Adrenal gland (tissue), 9 donors: ENCODE measurements at regions not wholly inside any gene's neighbourhood (a gene's known extent, or its start where the extent isn't known, plus 50 kb on each side); places are given as distances from the start of the nearest gene placed in this dataset.

ENCODE experiments used
- DNase-seq, 7 donors: peaks; one replicate each; pipeline ENCODE4 v3.0.0-alpha.2; 2019 to 2020
- H3K27ac ChIP-seq, 5 donors: fragments of 200-600 bp; sonication (generic) in 4 of 5; 1 replicate in 3 of 5; 2 replicates in 2 of 5; pipeline versions ENCODE4 v1.5.1 to v1.8.0; 2016 to 2020; ENCODE audit warnings: mild to moderate bottlenecking in 1 of 5
- H3K27me3 ChIP-seq: fragments of 200-600 bp; 2 replicates; pipeline ENCODE4 v1.8.0; 2021
- H3K36me3 ChIP-seq, 2 donors: fragments of 200-600 bp; replicated peaks in 1 of 2; 1 replicate in 1 of 2; 2 replicates in 1 of 2; pipeline versions ENCODE4 v1.5.1 to v1.8.0; 2018 to 2022
- H3K4me1 ChIP-seq, 2 donors: fragments of 200-600 bp; replicated peaks in 1 of 2; 1 replicate in 1 of 2; 2 replicates in 1 of 2; pipeline versions ENCODE4 v1.5.1 to v1.8.0; 2018 to 2021
- H3K4me3 ChIP-seq, 4 donors: fragments of 200-600 bp; sonication (generic) in 3 of 4; one replicate each; pipeline ENCODE4 v1.5.1; 2016 to 2018
- H3K9me3 ChIP-seq, 3 donors: fragments of 200-600 bp; sonication (generic) in 1 of 3; replicated peaks in 1 of 3; 1 replicate in 2 of 3; 2 replicates in 1 of 3; pipeline versions ENCODE4 v1.5.1 to v1.8.0; 2016 to 2021
- CTCF ChIP-seq, 6 experiments: fragments of 450-650 bp in 4 of 6; fragments of 200-600 bp in 2 of 6; sonication (generic) in 1 of 6; IDR thresholded peaks; 1 replicate in 5 of 6; 2 replicates in 1 of 6; pipeline versions ENCODE4 v1.5.1 to v1.8.0; 2016 to 2021; ENCODE audit warnings: antibody characterized with exemption in 6 of 6, mild to moderate bottlenecking in 2 of 6, moderate library complexity in 1 of 6
- POLR2A ChIP-seq, 2 donors: fragments of 450-650 bp; IDR thresholded peaks; one replicate each; pipeline ENCODE4 v1.6.1; 2017; ENCODE audit warnings: antibody characterized with exemption in 2 of 2, mild to moderate bottlenecking in 2 of 2, moderate library complexity in 1 of 2
- WGBS, 4 donors: extraction: QIAGEN DNeasy Blood & Tissue Kit in 2 of 4; methylation state at CpG; one replicate each; pipeline versions ENCODE4 v1.1.5 to v1.1.7; 2013 to 2017; 5-methylcytosine and 5-hydroxymethylcytosine counted together
- intact Hi-C, 2 donors: fragments of 100-400 bp; cut with DNase I; formaldehyde crosslinking; loops; one replicate each; pipeline versions ENCODE4 v1.14.1 to v1.15.0; 2022 to 2023
- donor health status: healthy with polysubstance abuse.
- donor health status: Bipolar disorder and iron deficiency.
- donor health status: DM: yes; HTN: yes; CAD: no.
- donor health status: DM: no; HTN: no; CAD: no.
- donor health status: DM: no; HTN: no; CAD: no.

GRCh38 chr4:188246488-188246887 is 107.2 kb downstream of the TRIML1 start:
- Histone ChIP-seq H3K27me3 (no peaks in the 10 kb centered on the region), H3K27ac (no peak overlapping the region), H3K4me3 (no peak overlapping the region), H3K9me3 (no peaks in the 10 kb centered on the region), H3K4me1 (no peaks in the 10 kb centered on the region), H3K36me3 (no peaks in the 10 kb centered on the region)
- no peak for DNase-seq
- intact Hi-C loops, result no loop called here
- TF ChIP-seq CTCF (IDR thresholded peaks at IDR 0.05) (no peak), POLR2A (IDR thresholded peaks at IDR 0.05) (no peak)
- WGBS, 4 donors, result 71 to 81% (median 73%) methylated on average over 8 of the region's 8 CpGs

DNA sequence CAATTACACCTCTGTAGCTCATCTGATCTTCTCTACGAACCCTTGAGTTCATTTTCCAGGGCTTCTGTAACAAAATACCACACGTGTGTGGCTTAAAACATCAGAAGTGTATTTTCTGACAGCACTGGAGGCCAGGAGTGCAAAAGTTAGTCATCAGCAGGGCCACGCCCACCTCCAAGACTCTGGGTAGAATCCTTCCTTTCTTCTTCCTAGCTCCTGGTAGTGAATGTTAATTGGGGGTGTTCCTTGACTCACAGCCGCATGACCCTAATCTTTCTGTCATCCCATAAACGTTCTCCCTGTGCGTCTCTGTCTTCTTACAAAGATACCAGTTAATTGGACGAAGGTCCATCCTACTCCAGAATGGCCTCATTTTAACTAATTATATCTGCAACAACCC is 115.0 kb downstream of the TRIML1 start:
- TF ChIP-seq CTCF (IDR thresholded peaks at IDR 0.05), result no peak
- no peak for TF ChIP-seq POLR2A (IDR thresholded peaks at IDR 0.05)

GRCh38 chr4:188262464-188262863 is 123.2 kb downstream of the TRIML1 start:
- Histone ChIP-seq H3K4me3 (no peak overlapping the region), H3K27me3 (no peaks in the 10 kb centered on the region), H3K27ac (no peak overlapping the region), H3K36me3 (no peaks in the 10 kb centered on the region), H3K4me1 (no peaks in the 10 kb centered on the region), H3K9me3 (no peaks in the 10 kb centered on the region)
- 64 to 76% (median 69%) methylated on average over 10 of the region's 10 CpGs for WGBS, 4 donors
- intact Hi-C loops, result no loop called here
- TF ChIP-seq CTCF (IDR thresholded peaks at IDR 0.05) (no peak), POLR2A (IDR thresholded peaks at IDR 0.05) (no peak)
- DNase-seq, result no peak

More for the DNA sequence above, 115.0 kb downstream of the TRIML1 start:
- intact Hi-C loops, result no loop called here
- Histone ChIP-seq H3K4me1 (no peaks in the 10 kb centered on the region), H3K4me3 (no peak overlapping the region), H3K27ac (no peak overlapping the region), H3K36me3 (no peaks in the 10 kb centered on the region), H3K9me3 (no peaks in the 10 kb centered on the region), H3K27me3 (no peaks in the 10 kb centered on the region)
- 74 to 84% (median 80%) methylated on average over 7 of the region's 7 CpGs for WGBS, 4 donors
- no peak for DNase-seq

DNA sequence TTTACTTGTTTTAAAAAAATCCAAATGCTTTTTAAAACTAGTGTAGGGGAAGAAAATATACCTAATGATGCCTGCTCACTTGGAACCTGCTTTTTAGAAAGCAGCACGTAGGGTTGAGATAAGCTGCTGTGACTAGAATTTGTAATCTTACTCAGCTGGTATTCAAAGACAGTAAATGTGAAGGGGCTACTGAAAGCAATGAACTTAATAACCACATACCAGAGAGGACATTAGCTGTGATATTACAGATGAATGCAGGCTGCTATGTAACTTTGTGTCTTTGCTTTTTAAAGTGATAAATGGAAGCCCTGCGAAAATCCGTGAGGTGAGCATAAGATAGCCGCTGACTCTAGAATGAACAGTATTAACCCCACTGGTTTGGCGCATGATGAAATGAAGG is 124.1 kb downstream of the TRIML1 start:
- WGBS, 4 donors, result 73 to 82% (median 79%) methylated on average over 5 of the region's 5 CpGs
- H3K4me3 ChIP-seq, result no peak overlapping the region
- no peak for DNase-seq
- TF ChIP-seq CTCF (IDR thresholded peaks at IDR 0.05), result no peak
- no peak for TF ChIP-seq POLR2A (IDR thresholded peaks at IDR 0.05)
- no peaks in the 10 kb centered on the region for H3K4me1 ChIP-seq
- H3K36me3 ChIP-seq, result no peaks in the 10 kb centered on the region
- H3K27me3 ChIP-seq, result no peaks in the 10 kb centered on the region
- intact Hi-C loops, result no loop called here
- no peaks in the 10 kb centered on the region for H3K9me3 ChIP-seq
- no peak overlapping the region for H3K27ac ChIP-seq
